ENCODE measurements at regions not wholly inside any gene's neighbourhood (a gene's known extent, or its start where the extent isn't known, plus 50 kb on each side); places are given as distances from the start of the nearest gene placed in this dataset.
"Not testable (repeated sequence)": the region's sequence is repeated elsewhere in the genome, so short reads cannot be mapped to it uniquely, and the experiment has no call there.

GRCh38 chr15:38745126-38745525 is 180.5 kb upstream of the RASGRP1 start:
- DNase-seq (ENCODE audit: low spot score), result no peak

- no peak for DNase-seq (ENCODE audit: low spot score)
Observed at GRCh38 chr15:38745626-38746025, 181.0 kb upstream of the RASGRP1 start.

- no peak for DNase-seq (ENCODE audit: low spot score)
Observed at GRCh38 chr15:38746211-38746610, 181.6 kb upstream of the RASGRP1 start.

GRCh38 chr15:38748710-38749109 is 184.1 kb upstream of the RASGRP1 start:
- DNase-seq (ENCODE audit: low spot score), result no peak

GRCh38 chr15:38750786-38751185 is 186.2 kb upstream of the RASGRP1 start:
- DNase-seq (ENCODE audit: low spot score), result no peak

- no peak for DNase-seq (ENCODE audit: low spot score)
Observed at GRCh38 chr15:38755718-38756117, 191.1 kb upstream of the RASGRP1 start.

GRCh38 chr15:38756441-38756840 is 191.8 kb upstream of the RASGRP1 start:
- DNase-seq (ENCODE audit: low spot score), result no peak

GRCh38 chr15:38758043-38758442 is 193.4 kb upstream of the RASGRP1 start:
- DNase-seq (ENCODE audit: low spot score), result no peak

GRCh38 chr15:38761681-38762080 is 197.1 kb upstream of the RASGRP1 start:
- DNase-seq (ENCODE audit: low spot score), result no peak

GRCh38 chr15:38768970-38769369 is 204.4 kb upstream of the RASGRP1 start:
- no peak for DNase-seq (ENCODE audit: low spot score)

- no peak for DNase-seq (ENCODE audit: low spot score)
Observed at GRCh38 chr15:38769492-38769891, 204.9 kb upstream of the RASGRP1 start.

- not testable (repeated sequence) for DNase-seq (ENCODE audit: low spot score)
Observed at GRCh38 chr15:38774076-38774475, 209.5 kb upstream of the RASGRP1 start.

- DNase-seq (ENCODE audit: low spot score), result no peak
Observed at GRCh38 chr15:38781196-38781595, 216.6 kb upstream of the RASGRP1 start.

- DNase-seq (ENCODE audit: low spot score), result no peak
Observed at GRCh38 chr15:38782156-38782555, 217.5 kb upstream of the RASGRP1 start.

GRCh38 chr15:38788918-38789317 is 224.3 kb upstream of the RASGRP1 start:
- no peak for DNase-seq (ENCODE audit: low spot score)

GRCh38 chr15:38789566-38789965 is 225.0 kb upstream of the RASGRP1 start:
- no peak for DNase-seq (ENCODE audit: low spot score)

- DNase-seq (ENCODE audit: low spot score), result no peak
Observed at GRCh38 chr15:38793206-38793810, 228.7 kb upstream of the RASGRP1 start.

- no peak for DNase-seq (ENCODE audit: low spot score)
Observed at GRCh38 chr15:38795471-38796245, 231.0 kb upstream of the RASGRP1 start.

GRCh38 chr15:38796589-38796988 is 232.0 kb upstream of the RASGRP1 start:
- no peak for DNase-seq (ENCODE audit: low spot score)

- not testable (repeated sequence) for DNase-seq (ENCODE audit: low spot score)
Observed at GRCh38 chr15:38797506-38797905, 232.9 kb upstream of the RASGRP1 start.

GRCh38 chr15:38799202-38799601 is 234.6 kb upstream of the RASGRP1 start:
- not testable (repeated sequence) for DNase-seq (ENCODE audit: low spot score)

- DNase-seq (ENCODE audit: low spot score), result no peak
Observed at GRCh38 chr15:38809621-38810020, 245.0 kb upstream of the RASGRP1 start.

GRCh38 chr15:38810686-38811085 is 246.1 kb upstream of the RASGRP1 start:
- DNase-seq (ENCODE audit: low spot score), result no peak

GRCh38 chr15:38814254-38814653 is 249.6 kb upstream of the RASGRP1 start:
- not testable (repeated sequence) for DNase-seq (ENCODE audit: low spot score)

Data from activated CD4-positive, alpha-beta T cell treated with anti-CD3 and anti-CD28 coated beads, Interleukin-2, Interleukin-4, amounts not matched to agents 100 ng/mL and 50 ng/mL, durations not matched to agents 16 hours and 8 hours (primary cell).